Forelimb muscle (tissue), 1 donor: ENCODE measurements at regions not wholly inside any gene's neighbourhood (a gene's known extent, or its start where the extent isn't known, plus 50 kb on each side); places are given as distances from the start of the nearest gene placed in this dataset.

ENCODE experiments used
- DNase-seq: peaks from one replicate; pipeline ENCODE4 v3.0.0-alpha.2; 2013; ENCODE audit warnings: low read depth

DNA sequence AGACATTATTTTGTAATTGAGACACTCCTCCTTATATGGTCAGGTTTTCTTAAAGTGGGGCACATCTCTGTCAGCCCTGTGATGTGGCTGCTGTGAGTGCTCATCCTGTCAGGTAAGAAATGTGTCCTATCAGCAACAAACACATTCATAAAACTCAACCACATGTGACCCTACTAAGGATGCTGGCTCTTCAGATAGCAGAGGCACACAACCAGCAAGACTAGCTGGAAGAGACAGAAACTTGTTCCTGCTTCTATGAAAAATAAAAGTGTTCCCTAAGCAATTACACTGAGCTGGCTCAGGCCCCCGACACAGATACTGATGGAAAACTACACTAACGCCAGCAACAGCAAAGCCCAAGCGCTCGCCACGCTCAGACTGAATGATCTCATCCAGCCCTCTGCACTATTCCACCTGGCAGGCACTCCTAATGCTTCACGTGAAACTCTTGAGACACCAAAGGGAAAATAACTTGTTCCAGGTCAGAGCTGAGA lies 49.8 kb upstream of the CYP2D6 start:
- peak; percentile 49 for DNase-seq
